ENCODE measurements at regions not wholly inside any gene's neighbourhood (a gene's known extent, or its start where the extent isn't known, plus 50 kb on each side); places are given as distances from the start of the nearest gene placed in this dataset.

DNA sequence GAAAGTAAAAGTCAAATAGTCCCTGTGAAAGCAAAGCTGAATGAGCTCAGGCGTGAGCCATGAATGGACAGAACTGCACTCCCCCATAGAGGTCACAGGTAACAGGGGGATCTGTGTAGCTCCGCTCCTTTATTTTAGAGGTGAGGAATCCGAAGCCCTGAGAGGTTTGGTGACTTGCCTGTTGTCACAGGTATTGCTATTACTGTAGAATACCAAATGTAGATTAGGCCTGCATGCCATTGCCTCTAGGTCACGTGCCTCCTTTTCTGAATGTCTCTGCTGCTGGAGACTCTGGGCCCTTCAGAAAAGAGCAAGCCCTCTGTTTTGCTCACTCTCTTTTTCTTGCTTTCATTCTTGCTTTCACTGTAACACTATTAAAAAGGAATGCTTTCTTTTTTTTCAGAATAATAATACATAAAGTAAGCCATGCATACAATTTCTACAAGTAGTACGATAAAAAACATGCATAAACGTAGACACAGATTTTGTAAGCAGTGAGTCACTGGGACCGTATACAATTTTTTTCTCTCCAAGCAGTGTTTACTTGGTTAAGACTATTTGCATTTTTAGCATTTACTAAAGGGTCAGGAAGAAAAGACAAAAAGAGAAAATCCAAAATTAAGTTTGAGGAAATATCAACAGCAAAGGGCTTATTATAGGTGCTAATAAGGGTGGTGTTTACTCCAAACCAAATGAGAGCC, 568.7 kb upstream of the ADAMTS16 start:
- H3K27ac Mint-ChIP-seq, result no peak overlapping the region
- no peak for DNase-seq (ENCODE audit: low spot score in 2 of 2, unreplicated experiment in 2 of 2)
- TF ChIP-seq, protein P1, sequence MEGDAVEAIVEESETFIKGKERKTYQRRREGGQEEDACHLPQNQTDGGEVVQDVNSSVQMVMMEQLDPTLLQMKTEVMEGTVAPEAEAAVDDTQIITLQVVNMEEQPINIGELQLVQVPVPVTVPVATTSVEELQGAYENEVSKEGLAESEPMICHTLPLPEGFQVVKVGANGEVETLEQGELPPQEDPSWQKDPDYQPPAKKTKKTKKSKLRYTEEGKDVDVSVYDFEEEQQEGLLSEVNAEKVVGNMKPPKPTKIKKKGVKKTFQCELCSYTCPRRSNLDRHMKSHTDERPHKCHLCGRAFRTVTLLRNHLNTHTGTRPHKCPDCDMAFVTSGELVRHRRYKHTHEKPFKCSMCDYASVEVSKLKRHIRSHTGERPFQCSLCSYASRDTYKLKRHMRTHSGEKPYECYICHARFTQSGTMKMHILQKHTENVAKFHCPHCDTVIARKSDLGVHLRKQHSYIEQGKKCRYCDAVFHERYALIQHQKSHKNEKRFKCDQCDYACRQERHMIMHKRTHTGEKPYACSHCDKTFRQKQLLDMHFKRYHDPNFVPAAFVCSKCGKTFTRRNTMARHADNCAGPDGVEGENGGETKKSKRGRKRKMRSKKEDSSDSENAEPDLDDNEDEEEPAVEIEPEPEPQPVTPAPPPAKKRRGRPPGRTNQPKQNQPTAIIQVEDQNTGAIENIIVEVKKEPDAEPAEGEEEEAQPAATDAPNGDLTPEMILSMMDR (IDR thresholded peaks at IDR 0.05; ENCODE audit: unreplicated experiment), result no peak

DNA sequence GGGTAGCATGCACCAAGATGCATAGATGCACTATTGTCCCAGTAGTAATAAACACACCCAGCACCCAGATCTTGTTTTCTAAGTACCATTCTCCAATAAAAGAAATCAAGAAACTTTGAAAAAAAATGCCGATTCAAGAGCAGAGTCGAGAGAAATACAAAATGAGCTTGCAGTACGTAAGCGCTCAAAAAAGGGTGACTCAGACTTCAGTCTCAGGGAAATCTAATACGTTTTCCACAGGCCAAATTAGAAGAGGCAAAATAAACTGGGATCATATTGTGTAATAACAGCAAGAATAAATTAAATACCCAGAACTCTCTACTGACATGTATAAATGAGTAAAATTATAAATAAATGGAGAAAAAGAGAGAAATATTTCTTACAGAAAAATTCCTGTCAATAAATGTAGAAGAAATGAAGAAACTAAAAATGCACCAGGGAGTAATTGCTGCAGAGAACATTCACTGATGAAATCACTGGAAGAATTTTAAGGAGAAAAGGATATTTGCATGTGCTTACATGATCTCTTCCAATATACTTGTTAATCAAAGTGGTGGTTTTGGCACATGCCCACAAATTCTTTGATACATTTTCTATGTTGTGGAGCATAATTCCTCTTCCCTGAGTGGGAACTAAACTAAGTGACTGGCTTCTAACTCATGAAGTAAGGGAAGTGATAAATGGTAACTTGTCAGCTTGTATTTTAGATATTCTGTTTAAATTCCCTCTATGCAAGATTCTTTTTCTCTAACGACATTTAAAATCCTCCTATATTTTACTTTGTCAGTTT, 567.6 kb upstream of the ADAMTS16 start:
- peaks cover 4% of the 10 kb centered on the region for H3K27me3 Mint-ChIP-seq (ENCODE audit: low read depth)
- no peak overlapping the region for H3K4me3 Mint-ChIP-seq
- no peak overlapping the region for H3K27ac Mint-ChIP-seq
- no peak for DNase-seq (ENCODE audit: low spot score in 2 of 2, unreplicated experiment in 2 of 2)
- peaks cover 11% of the 10 kb centered on the region for H3K9me3 Mint-ChIP-seq
- peaks cover 25% of the 10 kb centered on the region for H3K4me1 Mint-ChIP-seq
- H3K36me3 Mint-ChIP-seq, result peaks cover 1% of the 10 kb centered on the region
- TF ChIP-seq, protein P1 (IDR thresholded peaks at IDR 0.05; ENCODE audit: unreplicated experiment), result no peak

More for the DNA sequence above, 568.7 kb upstream of the ADAMTS16 start:
- Mint-ChIP-seq H3K27me3 (ENCODE audit: low read depth) (no peaks in the 10 kb centered on the region), H3K36me3 (peaks cover 3% of the 10 kb centered on the region), H3K9me3 (peaks cover 14% of the 10 kb centered on the region), H3K4me1 (peaks cover 24% of the 10 kb centered on the region), H3K4me3 (no peak overlapping the region)

DNA sequence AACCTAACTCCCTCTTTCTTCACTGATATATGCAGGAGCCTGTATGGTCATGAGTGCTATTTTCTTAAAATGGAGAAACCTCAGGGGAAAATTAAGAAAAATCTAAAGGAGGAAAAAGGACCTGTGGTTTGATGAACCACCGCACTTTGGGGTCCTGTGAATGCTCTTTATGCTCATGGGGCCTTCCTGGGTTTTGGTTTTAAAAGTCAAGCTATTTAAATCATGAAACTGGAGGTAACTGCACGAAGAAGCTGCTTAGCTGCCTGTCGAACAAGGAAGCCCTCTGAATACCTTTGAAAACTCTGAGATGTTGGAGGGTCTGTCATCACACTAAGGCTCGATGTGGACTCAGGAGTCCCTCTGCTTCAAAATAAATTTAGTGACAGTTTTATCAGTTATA, 564.5 kb upstream of the ADAMTS16 start:
- peaks cover 4% of the 10 kb centered on the region for H3K27me3 Mint-ChIP-seq (ENCODE audit: low read depth)
- TF ChIP-seq, protein P1 (IDR thresholded peaks at IDR 0.05; ENCODE audit: unreplicated experiment), result no peak
- no peak overlapping the region for H3K4me3 Mint-ChIP-seq
- H3K36me3 Mint-ChIP-seq, result no peaks in the 10 kb centered on the region
- no peak for DNase-seq (ENCODE audit: low spot score in 2 of 2, unreplicated experiment in 2 of 2)
- H3K27ac Mint-ChIP-seq, result no peak overlapping the region
- H3K4me1 Mint-ChIP-seq, result peaks cover 17% of the 10 kb centered on the region
- peaks cover 7% of the 10 kb centered on the region for H3K9me3 Mint-ChIP-seq

DNA sequence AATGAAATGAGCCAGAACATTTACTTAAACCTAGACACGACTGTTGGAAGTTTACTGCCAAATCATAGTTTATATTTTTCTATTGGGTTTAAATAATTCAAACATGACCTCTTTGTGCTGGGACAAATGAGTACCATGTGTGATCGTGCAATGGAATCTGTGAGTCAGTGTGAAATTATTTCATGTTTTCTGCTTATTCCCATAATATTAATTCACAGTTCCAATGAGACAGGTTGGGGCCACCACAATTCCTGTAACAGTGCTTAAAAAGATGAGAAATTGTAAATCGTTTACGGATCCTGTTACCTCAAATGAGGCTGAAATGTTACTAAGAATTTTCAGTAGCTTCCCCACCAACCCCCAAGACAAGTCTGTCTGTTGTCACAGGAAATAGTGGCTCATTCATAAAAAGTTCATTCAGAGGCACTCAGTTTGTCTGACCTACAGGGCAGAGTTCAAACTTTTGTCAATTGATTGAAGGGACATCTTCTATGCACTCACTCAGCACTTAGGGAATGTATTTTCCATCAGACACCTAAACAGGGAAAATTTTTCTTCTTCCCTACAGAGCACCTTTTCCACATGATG, 563.9 kb upstream of the ADAMTS16 start:
- Mint-ChIP-seq H3K4me1 (peaks cover 10% of the 10 kb centered on the region), H3K27ac (no peak overlapping the region), H3K36me3 (no peaks in the 10 kb centered on the region), H3K27me3 (ENCODE audit: low read depth) (peaks cover 4% of the 10 kb centered on the region), H3K4me3 (no peak overlapping the region), H3K9me3 (peaks cover 7% of the 10 kb centered on the region)
- no peak for DNase-seq (ENCODE audit: low spot score in 2 of 2, unreplicated experiment in 2 of 2)
- TF ChIP-seq, protein P1 (IDR thresholded peaks at IDR 0.05; ENCODE audit: unreplicated experiment), result no peak

DNA sequence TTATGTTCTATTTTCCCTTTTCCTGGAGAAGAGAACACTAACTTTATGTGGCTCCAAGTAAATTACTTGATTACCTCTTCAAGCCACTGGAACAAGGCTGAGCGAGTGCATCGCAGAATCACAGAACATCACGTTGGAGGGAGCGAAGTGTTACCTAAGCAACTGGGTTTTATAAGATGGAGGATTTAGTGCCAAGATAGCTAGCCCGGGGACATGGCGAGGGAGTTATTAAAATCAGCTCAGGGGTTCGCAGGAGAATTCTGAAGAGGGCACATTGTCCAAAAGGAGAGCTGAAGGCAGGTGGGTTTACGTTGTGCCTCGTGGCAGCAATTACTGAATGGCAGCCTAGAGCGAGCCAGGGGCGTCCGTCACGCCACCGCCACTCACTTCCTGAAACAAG, 563.2 kb upstream of the ADAMTS16 start:
- H3K36me3 Mint-ChIP-seq, result no peaks in the 10 kb centered on the region
- no peak for DNase-seq (ENCODE audit: low spot score in 2 of 2, unreplicated experiment in 2 of 2)
- H3K27ac Mint-ChIP-seq, result no peak overlapping the region
- peaks cover 7% of the 10 kb centered on the region for H3K4me1 Mint-ChIP-seq
- peaks cover 4% of the 10 kb centered on the region for H3K27me3 Mint-ChIP-seq (ENCODE audit: low read depth)
- H3K9me3 Mint-ChIP-seq, result peaks cover 1% of the 10 kb centered on the region
- TF ChIP-seq, protein P1 (IDR thresholded peaks at IDR 0.05; ENCODE audit: unreplicated experiment), result no peak
- no peak overlapping the region for H3K4me3 Mint-ChIP-seq
